Calu3 (cell line): ENCODE measurements at regions not wholly inside any gene's neighbourhood (a gene's known extent, or its start where the extent isn't known, plus 50 kb on each side); places are given as distances from the start of the nearest gene placed in this dataset.

Experiments used
- BruUV-seq: library from RNA; stranded (reverse); fragments of 400-500 nt; replicated peaks from 2 replicates; lab custom pipeline; 2021; lab: Mats Ljungman, UMichigan
- CTCF ChIA-PET: fragments of 300-600 bp; sonication (Branson Sonifier 250); formaldehyde crosslinking; loops from one replicate; lab custom pipeline; 2022; ENCODE audit warnings: antibody characterized with exemption; lab: Charles Lee
- DNase-seq: peaks from one replicate; pipeline ENCODE4 v3.0.0; 2022
- H3K27ac Mint-ChIP-seq: one replicate; pipeline ENCODE4 v1.8.0; 2022; ENCODE audit warnings: mixed read lengths; ENCODE audit not compliant: unreplicated experiment
- H3K27me3 Mint-ChIP-seq: one replicate; pipeline ENCODE4 v1.8.0; 2022; ENCODE audit warnings: mixed read lengths; ENCODE audit not compliant: unreplicated experiment
- H3K36me3 Mint-ChIP-seq: one replicate; pipeline ENCODE4 v1.8.0; 2022; ENCODE audit warnings: mild to moderate bottlenecking, moderate library complexity, mixed read lengths; ENCODE audit not compliant: insufficient read depth, unreplicated experiment
- H3K4me1 Mint-ChIP-seq: one replicate; pipeline ENCODE4 v1.8.0; 2022; ENCODE audit warnings: mild to moderate bottlenecking, low read depth, mixed read lengths; ENCODE audit not compliant: unreplicated experiment
- H3K4me3 Mint-ChIP-seq: one replicate; pipeline ENCODE4 v1.8.0; 2022; ENCODE audit warnings: mild to moderate bottlenecking, low read depth, moderate library complexity, mixed read lengths; ENCODE audit not compliant: unreplicated experiment
- H3K9me3 Mint-ChIP-seq: one replicate; pipeline ENCODE4 v1.8.0; 2022; ENCODE audit warnings: low read depth, mixed read lengths; ENCODE audit not compliant: unreplicated experiment
- CTCF ChIP-seq: fragments of 200-600 bp; IDR thresholded peaks from one replicate; pipeline ENCODE4 v1.8.0; 2022; ENCODE audit warnings: antibody characterized with exemption; ENCODE audit not compliant: unreplicated experiment
- intact Hi-C: fragments of 100-400 bp; cut with micrococcal nuclease; formaldehyde crosslinking; loops from one replicate; pipeline ENCODE4 v1.10.0; 2022; ENCODE audit not compliant: unreplicated experiment

DNA sequence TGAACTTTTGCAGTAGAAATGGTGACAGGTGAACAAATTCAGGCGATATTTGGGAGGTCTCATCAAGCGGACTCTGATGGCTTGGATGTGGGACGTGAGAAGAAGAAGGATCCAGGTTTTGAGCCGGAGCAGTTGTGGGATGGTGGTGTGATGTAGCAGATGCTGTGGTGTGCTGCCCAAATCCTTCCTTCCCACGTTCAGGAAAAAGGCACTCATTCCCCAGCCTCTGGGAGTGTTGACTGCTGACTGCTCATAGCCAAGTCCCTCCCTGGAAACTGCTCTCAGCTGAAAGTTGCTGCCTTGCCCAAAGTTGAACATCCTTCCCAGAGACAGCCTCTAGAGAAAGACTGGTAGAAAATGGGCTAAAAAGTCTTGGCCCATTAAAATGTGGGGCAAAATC is 890.3 kb upstream of the ACVR2A start:
- H3K27me3 Mint-ChIP-seq: no peaks in the 10 kb centered on the region
- TF ChIP-seq CTCF: no peak
- CTCF ChIA-PET: no interaction called here
- H3K9me3 Mint-ChIP-seq: peaks cover 4% of the 10 kb centered on the region
- no peaks in the 10 kb centered on the region for H3K36me3 Mint-ChIP-seq
- H3K4me3 Mint-ChIP-seq: no peak overlapping the region
- BruUV-seq: no TSS peak
- intact Hi-C loops: no loop called here
- no peaks in the 10 kb centered on the region for H3K4me1 Mint-ChIP-seq
- no peak overlapping the region for H3K27ac Mint-ChIP-seq
- no peak for DNase-seq

GRCh38 chr2:146952696-146953095 is 892.1 kb upstream of the ACVR2A start:
- Mint-ChIP-seq H3K4me3 (no peak overlapping the region), H3K9me3 (peaks cover 8% of the 10 kb centered on the region), H3K4me1 (no peaks in the 10 kb centered on the region), H3K27me3 (no peaks in the 10 kb centered on the region), H3K27ac (no peak overlapping the region), H3K36me3 (no peaks in the 10 kb centered on the region)
- no peak for TF ChIP-seq CTCF
- intact Hi-C loops: no loop called here
- BruUV-seq: no TSS peak
- no peak for DNase-seq
- CTCF ChIA-PET: interaction anchor here (0.7 kb wide), 1 partner anchor 465 kb away, joined by 4 read pairs; no protein-coding TSS in a partner anchor

DNA sequence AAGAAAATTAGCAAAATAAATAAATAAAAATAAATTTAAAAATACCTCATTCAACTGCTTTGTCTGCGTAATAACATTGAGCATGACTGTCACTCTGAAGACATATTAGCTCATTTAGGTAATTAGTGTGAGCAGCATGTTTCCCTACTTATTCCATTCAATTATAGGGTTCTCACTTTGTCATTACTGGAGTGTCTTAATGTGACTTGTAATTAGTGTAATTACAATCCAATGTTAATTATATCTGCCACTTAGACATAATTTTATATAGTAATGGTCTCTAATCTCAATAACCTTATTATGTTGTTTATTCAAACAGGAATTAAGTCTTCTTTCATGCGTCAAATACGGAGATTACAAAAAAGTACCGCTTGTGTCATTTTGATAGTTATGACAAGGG is 893.9 kb upstream of the ACVR2A start:
- no peak overlapping the region for H3K4me3 Mint-ChIP-seq

GRCh38 chr2:146950361-146950760 is 894.5 kb upstream of the ACVR2A start:
- intact Hi-C loops: no loop called here
- BruUV-seq: no TSS peak
- no peak for DNase-seq
- peaks cover 5% of the 10 kb centered on the region for H3K9me3 Mint-ChIP-seq
- no peak overlapping the region for H3K4me3 Mint-ChIP-seq
- TF ChIP-seq CTCF: no peak
- H3K36me3 Mint-ChIP-seq: no peaks in the 10 kb centered on the region
- no peak overlapping the region for H3K27ac Mint-ChIP-seq
- no peaks in the 10 kb centered on the region for H3K27me3 Mint-ChIP-seq
- H3K4me1 Mint-ChIP-seq: no peaks in the 10 kb centered on the region
- CTCF ChIA-PET: no interaction called here

More for the DNA sequence above, 893.9 kb upstream of the ACVR2A start:
- peaks cover 6% of the 10 kb centered on the region for H3K9me3 Mint-ChIP-seq
- H3K36me3 Mint-ChIP-seq: no peaks in the 10 kb centered on the region
- H3K27me3 Mint-ChIP-seq: no peaks in the 10 kb centered on the region
- TF ChIP-seq CTCF: no peak
- intact Hi-C loops: no loop called here
- H3K4me1 Mint-ChIP-seq: no peaks in the 10 kb centered on the region
- CTCF ChIA-PET: no interaction called here
- DNase-seq: no peak
- no peak overlapping the region for H3K27ac Mint-ChIP-seq
- no TSS peak for BruUV-seq

DNA sequence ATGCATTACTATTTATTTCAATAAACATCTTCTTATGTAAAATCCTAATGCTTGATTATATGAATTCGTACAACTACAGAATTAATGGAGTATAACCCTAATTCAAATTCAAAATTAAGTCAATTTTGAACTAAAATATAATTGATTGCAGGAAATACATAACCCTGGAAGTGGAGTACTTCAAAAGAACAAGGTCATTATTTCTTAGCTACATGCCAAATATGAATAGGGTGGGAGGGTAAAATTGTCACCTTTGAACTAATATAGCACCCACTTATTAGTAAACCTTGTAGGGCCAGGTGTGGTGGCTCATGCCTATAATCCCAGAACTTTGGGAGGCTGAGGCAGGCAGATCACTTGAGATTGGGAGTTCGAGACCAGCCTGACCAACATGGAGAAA is 895.4 kb upstream of the ACVR2A start:
- Mint-ChIP-seq H3K27me3 (no peaks in the 10 kb centered on the region), H3K36me3 (no peaks in the 10 kb centered on the region), H3K4me3 (no peak overlapping the region), H3K9me3 (peaks cover 3% of the 10 kb centered on the region), H3K4me1 (no peaks in the 10 kb centered on the region), H3K27ac (no peak overlapping the region)
- DNase-seq: no peak
- no peak for TF ChIP-seq CTCF
- intact Hi-C loops: no loop called here
- CTCF ChIA-PET: no interaction called here
- BruUV-seq: no TSS peak
